ENCODE measurements at regions not wholly inside any gene's neighbourhood (a gene's known extent, or its start where the extent isn't known, plus 50 kb on each side); places are given as distances from the start of the nearest gene placed in this dataset.

DNA sequence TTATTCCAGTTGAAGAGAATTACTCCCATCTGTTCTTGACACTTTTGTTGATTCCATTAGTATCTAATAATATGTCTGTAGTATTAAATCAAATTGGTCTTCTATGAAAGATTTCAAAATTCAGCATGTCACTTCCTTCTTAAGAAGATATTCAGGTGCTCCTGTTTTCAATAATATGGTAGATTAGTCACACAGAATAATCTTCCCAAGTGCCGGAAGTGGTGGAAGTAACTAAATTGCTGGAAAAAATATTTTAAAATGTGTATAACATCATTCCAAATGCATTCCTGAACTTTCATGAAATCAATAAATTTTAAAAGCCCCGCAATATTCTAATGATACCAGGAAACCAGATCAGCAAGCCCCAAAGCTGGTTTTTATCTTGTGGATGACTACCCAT, 281.3 kb downstream of the EPM2A start:
- TF ChIP-seq, protein P1, sequence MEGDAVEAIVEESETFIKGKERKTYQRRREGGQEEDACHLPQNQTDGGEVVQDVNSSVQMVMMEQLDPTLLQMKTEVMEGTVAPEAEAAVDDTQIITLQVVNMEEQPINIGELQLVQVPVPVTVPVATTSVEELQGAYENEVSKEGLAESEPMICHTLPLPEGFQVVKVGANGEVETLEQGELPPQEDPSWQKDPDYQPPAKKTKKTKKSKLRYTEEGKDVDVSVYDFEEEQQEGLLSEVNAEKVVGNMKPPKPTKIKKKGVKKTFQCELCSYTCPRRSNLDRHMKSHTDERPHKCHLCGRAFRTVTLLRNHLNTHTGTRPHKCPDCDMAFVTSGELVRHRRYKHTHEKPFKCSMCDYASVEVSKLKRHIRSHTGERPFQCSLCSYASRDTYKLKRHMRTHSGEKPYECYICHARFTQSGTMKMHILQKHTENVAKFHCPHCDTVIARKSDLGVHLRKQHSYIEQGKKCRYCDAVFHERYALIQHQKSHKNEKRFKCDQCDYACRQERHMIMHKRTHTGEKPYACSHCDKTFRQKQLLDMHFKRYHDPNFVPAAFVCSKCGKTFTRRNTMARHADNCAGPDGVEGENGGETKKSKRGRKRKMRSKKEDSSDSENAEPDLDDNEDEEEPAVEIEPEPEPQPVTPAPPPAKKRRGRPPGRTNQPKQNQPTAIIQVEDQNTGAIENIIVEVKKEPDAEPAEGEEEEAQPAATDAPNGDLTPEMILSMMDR (IDR thresholded peaks at IDR 0.05) = no peak
- TF ChIP-seq POLR2AphosphoS5 (IDR thresholded peaks at IDR 0.05; ENCODE audit: low read depth, low read length) = no peak
